Ovary (tissue), 3 donors: ENCODE measurements at regions not wholly inside any gene's neighbourhood (a gene's known extent, or its start where the extent isn't known, plus 50 kb on each side); places are given as distances from the start of the nearest gene placed in this dataset.

Experiments used
- CTCF ChIP-seq, 3 donors: fragments of 450-650 bp in 2 of 3; fragments of 200-600 bp in 1 of 3; IDR thresholded peaks; one replicate each; pipeline versions ENCODE4 v1.5.1 to v1.8.0; 2016 to 2022; ENCODE audit warnings: antibody characterized with exemption in 3 of 3, mild to moderate bottlenecking in 1 of 3
- POLR2A ChIP-seq: fragments of 450-650 bp; IDR thresholded peaks from one replicate; pipeline ENCODE4 v1.6.1; 2017; ENCODE audit warnings: antibody characterized with exemption, mild to moderate bottlenecking, moderate library complexity
- donor health status: DM: no; HTN: no; CAD: no.

- TF ChIP-seq CTCF (IDR thresholded peaks at IDR 0.05) (no peak), POLR2A (no peak)
These were observed 494.4 kb downstream of the SOX11 start for GRCh38 chr2:6186332-6187151.
